Mesendoderm (in vitro differentiated cells): ENCODE measurements at regions not wholly inside any gene's neighbourhood (a gene's known extent, or its start where the extent isn't known, plus 50 kb on each side); places are given as distances from the start of the nearest gene placed in this dataset.

Source experiments
- DNase-seq: peaks from one replicate; pipeline ENCODE4 v3.0.0; 2013
- H2AK5ac ChIP-seq: 2 replicates; pipeline ENCODE4 v1.6.1; 2013; ENCODE audit warnings: low read length, inconsistent platforms
- H2BK120ac ChIP-seq: 2 replicates; pipeline ENCODE4 v1.6.1; 2013; ENCODE audit warnings: low read depth, mild to moderate bottlenecking, low read length, moderate library complexity, mixed read lengths
- H2BK15ac ChIP-seq: replicated peaks from 2 replicates; pipeline ENCODE4 v1.6.1; 2013; ENCODE audit warnings: low read depth, mild to moderate bottlenecking, moderate library complexity
- H2BK5ac ChIP-seq: 2 replicates; pipeline ENCODE4 v1.6.1; 2013; ENCODE audit warnings: low read length, inconsistent platforms
- H3K18ac ChIP-seq: 2 replicates; pipeline ENCODE4 v1.6.1; 2013; ENCODE audit warnings: mild to moderate bottlenecking, low read length, mixed read lengths
- H3K23ac ChIP-seq: one replicate; pipeline ENCODE4 v1.6.1; 2013; ENCODE audit warnings: low read length
- H3K27ac ChIP-seq: 2 replicates; pipeline ENCODE4 v1.5.1; 2013; ENCODE audit warnings: low read depth, mild to moderate bottlenecking, inconsistent platforms, low read length, moderate library complexity
- H3K27me3 ChIP-seq: 2 replicates; pipeline ENCODE4 v1.6.1; 2013; ENCODE audit warnings: low read length, control low read depth, mild to moderate bottlenecking, inconsistent platforms; ENCODE audit not compliant: insufficient read depth, poor library complexity
- H3K36me3 ChIP-seq: 2 replicates; pipeline ENCODE4 v1.6.1; 2013; ENCODE audit warnings: low read length, inconsistent platforms; ENCODE audit not compliant: control insufficient read depth, insufficient read depth
- H3K4ac ChIP-seq: one replicate; pipeline ENCODE4 v1.6.1; 2013; ENCODE audit warnings: low read depth, mild to moderate bottlenecking, low read length, moderate library complexity
- H3K4me1 ChIP-seq: 2 replicates; pipeline ENCODE4 v1.6.1; 2013; ENCODE audit warnings: low read depth, low read length, inconsistent platforms; ENCODE audit not compliant: control insufficient read depth
- H3K4me2 ChIP-seq: 2 replicates; pipeline ENCODE4 v1.6.1; 2013; ENCODE audit warnings: low read length
- H3K4me3 ChIP-seq: 2 replicates; pipeline ENCODE4 v1.5.1; 2013; ENCODE audit warnings: mild to moderate bottlenecking, low read length
- H3K56ac ChIP-seq: one replicate; pipeline ENCODE4 v1.6.1; 2013; ENCODE audit warnings: low read length
- H3K79me1 ChIP-seq: 2 replicates; pipeline ENCODE4 v1.6.1; 2013; ENCODE audit warnings: low read length, inconsistent platforms
- H3K79me2 ChIP-seq: 2 replicates; pipeline ENCODE4 v1.6.1; 2013; ENCODE audit warnings: mild to moderate bottlenecking, low read length; ENCODE audit not compliant: control insufficient read depth, insufficient read depth
- H3K9ac ChIP-seq: 2 replicates; pipeline ENCODE4 v1.6.1; 2013; ENCODE audit warnings: low read length, inconsistent platforms
- H4K5ac ChIP-seq: one replicate; pipeline ENCODE4 v1.6.1; 2013; ENCODE audit warnings: low read length
- H4K8ac ChIP-seq: one replicate; pipeline ENCODE4 v1.6.1; 2013; ENCODE audit warnings: low read depth, mild to moderate bottlenecking, control low read depth, low read length, moderate library complexity
- WGBS: extraction: QIAGEN DNeasy Blood & Tissue Kit; methylation state at CpG from one replicate; pipeline ENCODE4 v1.1.7; 2013; ENCODE audit warnings: low lambda C conversion rate, missing lambda C conversion rate; ENCODE audit not compliant: insufficient coverage; ENCODE audit errors: extremely low coverage; 5-methylcytosine and 5-hydroxymethylcytosine counted together

DNA sequence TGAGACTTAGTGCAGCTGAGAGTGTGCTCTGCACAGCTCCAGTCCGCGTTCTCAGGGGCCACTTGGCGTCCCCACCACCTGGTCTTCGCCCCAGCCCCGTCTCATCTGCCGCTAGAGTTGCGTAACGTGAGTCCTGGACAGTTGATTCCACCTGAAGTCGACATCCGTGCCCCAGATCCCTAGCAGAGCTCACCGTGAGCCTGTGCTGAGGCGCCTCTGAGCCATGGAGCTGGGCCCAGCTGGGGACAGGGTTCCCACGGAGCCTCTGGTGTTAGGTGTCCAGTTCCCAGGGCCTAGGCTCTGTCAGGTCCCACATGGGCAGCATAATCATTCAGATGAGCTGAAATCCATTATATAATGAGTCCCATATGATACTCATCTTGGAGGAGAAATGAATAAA lies 147.1 kb upstream of the SOX1 start:
- no CpG with 5 or more reads among the region's 13 CpGs for WGBS
- no peak overlapping the region for H3K4me2 ChIP-seq
- no peak overlapping the region for H4K5ac ChIP-seq
- no peak overlapping the region for H3K4ac ChIP-seq
- H3K36me3 ChIP-seq: no peaks in the 10 kb centered on the region
- H2AK5ac ChIP-seq: no peak overlapping the region
- H2BK5ac ChIP-seq: no peak overlapping the region
- no peaks in the 10 kb centered on the region for H3K79me2 ChIP-seq
- no peak for DNase-seq
- no peak overlapping the region for H3K9ac ChIP-seq
- H3K27ac ChIP-seq: no peak overlapping the region
- no peaks in the 10 kb centered on the region for H3K27me3 ChIP-seq
- H3K4me1 ChIP-seq: no peaks in the 10 kb centered on the region
- H4K8ac ChIP-seq: no peak overlapping the region
- H3K18ac ChIP-seq: no peak overlapping the region
- H2BK120ac ChIP-seq: no peak overlapping the region
- no peak overlapping the region for H3K23ac ChIP-seq
- H3K4me3 ChIP-seq: no peak overlapping the region
- H3K56ac ChIP-seq: peak overlapping the region; percentile 38
- H2BK15ac ChIP-seq: no peak overlapping the region
- H3K79me1 ChIP-seq: no peaks in the 10 kb centered on the region

DNA sequence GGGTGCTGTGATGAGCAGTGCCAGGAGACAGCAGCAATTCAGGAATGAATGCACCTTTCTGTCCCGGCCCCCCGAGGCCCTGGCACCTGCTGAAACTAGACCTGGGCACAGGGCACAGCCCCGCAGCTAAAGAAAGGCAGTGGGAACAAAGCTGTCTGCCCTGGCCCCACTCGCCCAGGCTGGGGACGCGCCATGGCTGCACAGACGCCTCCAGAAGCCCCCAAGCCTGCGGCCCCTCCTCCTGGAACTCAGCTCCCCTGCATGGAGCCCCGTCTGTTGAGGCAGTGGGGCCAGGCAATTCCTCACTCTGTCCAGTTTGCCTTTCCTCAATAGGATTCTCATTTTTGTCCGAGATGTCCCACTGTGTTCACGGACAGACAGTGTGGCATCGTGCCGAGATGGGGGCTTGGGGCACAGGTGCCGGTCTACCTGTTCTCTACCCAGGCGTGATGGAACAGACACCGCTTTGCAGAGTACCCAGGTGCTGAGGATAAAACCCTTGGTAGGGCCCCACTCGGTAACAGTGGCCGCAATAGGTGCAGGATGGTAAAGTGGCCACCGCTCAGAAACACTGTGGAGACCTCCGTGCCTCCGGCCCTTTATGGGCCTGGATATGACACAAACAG lies 146.5 kb upstream of the SOX1 start:
- Histone ChIP-seq H3K18ac (no peak overlapping the region), H2AK5ac (no peak overlapping the region), H3K4me2 (no peak overlapping the region), H4K8ac (no peak overlapping the region), H4K5ac (no peak overlapping the region), H2BK5ac (no peak overlapping the region), H3K27ac (no peak overlapping the region), H2BK120ac (no peak overlapping the region), H3K4me1 (no peaks in the 10 kb centered on the region), H3K36me3 (no peaks in the 10 kb centered on the region), H3K27me3 (no peaks in the 10 kb centered on the region), H3K9ac (no peak overlapping the region), H3K4me3 (no peak overlapping the region), H2BK15ac (no peak overlapping the region), H3K56ac (no peak overlapping the region), H3K4ac (no peak overlapping the region), H3K23ac (no peak overlapping the region), H3K79me1 (no peaks in the 10 kb centered on the region), H3K79me2 (no peaks in the 10 kb centered on the region)
- DNase-seq: no peak
- no CpG with 5 or more reads among the region's 21 CpGs for WGBS

DNA sequence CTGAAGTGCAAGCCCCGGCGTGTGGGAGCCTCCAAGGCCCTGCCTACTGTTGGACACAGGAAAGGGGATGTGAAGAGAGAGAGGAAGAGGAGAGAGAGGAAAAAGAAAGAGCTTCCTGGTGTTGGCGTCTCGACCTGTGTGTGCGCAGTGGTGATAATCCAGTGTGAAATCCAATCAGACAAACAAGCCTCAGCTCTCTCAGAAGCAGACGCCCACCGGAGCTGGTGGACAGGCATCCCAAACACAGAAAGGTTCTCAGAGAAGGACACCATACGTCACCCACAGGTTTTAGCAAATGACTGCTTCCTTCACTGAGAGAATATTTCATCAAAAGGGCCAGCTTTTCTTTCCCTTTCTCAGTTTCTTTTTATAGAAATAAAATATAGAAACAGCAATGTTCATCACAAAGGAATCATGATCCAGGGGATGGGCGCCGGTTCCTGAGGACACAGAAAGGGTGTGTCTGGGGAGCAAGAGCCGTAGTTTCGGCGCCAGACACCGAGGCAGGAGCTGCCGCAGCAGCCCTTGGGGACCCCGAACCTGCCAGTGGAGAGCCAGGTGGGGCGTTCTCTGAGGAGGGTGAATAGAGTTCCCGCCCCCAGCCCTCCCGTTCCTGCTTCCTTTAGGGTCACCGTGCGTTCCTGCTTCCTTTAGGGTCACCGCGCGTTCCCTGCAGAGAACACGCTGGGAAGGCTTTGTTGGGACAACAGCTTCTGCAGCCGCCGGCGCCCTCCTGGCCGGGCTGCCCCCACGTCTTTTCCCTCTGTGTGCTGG lies 145.8 kb upstream of the SOX1 start:
- no CpG with 5 or more reads among the region's 30 CpGs for WGBS
- Histone ChIP-seq H3K56ac (no peak overlapping the region), H2BK15ac (no peak overlapping the region)

DNA sequence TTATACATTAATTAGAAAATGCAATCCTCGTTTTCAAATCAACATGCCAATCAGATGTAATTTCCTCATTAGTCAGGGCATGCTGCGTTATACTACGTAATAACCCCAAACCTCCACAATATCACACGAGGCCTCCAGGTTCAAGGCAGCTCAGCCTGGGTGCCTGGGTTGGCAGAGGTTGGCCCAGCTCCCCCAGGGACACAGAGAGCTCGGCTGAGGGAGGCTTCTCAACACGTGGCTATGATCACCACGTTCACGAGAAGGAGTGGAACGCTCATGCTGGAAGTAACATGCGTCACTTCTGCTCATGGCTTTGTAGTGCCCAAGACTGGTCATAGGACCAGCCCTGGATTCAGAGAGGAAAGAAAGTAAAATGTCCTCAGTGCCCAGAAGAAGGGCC lies 144.9 kb upstream of the SOX1 start:
- Histone ChIP-seq H3K4me2 (no peak overlapping the region), H3K79me2 (no peaks in the 10 kb centered on the region), H4K5ac (no peak overlapping the region), H2BK120ac (no peak overlapping the region), H3K27me3 (no peaks in the 10 kb centered on the region), H2AK5ac (no peak overlapping the region), H3K4ac (no peak overlapping the region), H3K36me3 (no peaks in the 10 kb centered on the region), H3K27ac (no peak overlapping the region), H3K4me1 (no peaks in the 10 kb centered on the region), H4K8ac (no peak overlapping the region), H3K56ac (no peak overlapping the region), H2BK15ac (no peak overlapping the region), H3K4me3 (no peak overlapping the region), H3K23ac (no peak overlapping the region), H3K79me1 (no peaks in the 10 kb centered on the region), H3K18ac (no peak overlapping the region), H2BK5ac (no peak overlapping the region), H3K9ac (no peak overlapping the region)
- DNase-seq: no peak
- WGBS: no CpG with 5 or more reads among the region's 10 CpGs

More for the DNA sequence above, 145.8 kb upstream of the SOX1 start:
- no peak overlapping the region for H3K23ac ChIP-seq
- no peak overlapping the region for H4K8ac ChIP-seq
- H2AK5ac ChIP-seq: no peak overlapping the region
- H2BK5ac ChIP-seq: no peak overlapping the region
- H2BK120ac ChIP-seq: no peak overlapping the region
- no peak for DNase-seq
- H3K27ac ChIP-seq: no peak overlapping the region
- H3K4me2 ChIP-seq: no peak overlapping the region
- H3K4me3 ChIP-seq: no peak overlapping the region
- H3K4me1 ChIP-seq: no peaks in the 10 kb centered on the region
- H3K4ac ChIP-seq: no peak overlapping the region
- no peaks in the 10 kb centered on the region for H3K79me1 ChIP-seq
- no peaks in the 10 kb centered on the region for H3K79me2 ChIP-seq
- H3K36me3 ChIP-seq: no peaks in the 10 kb centered on the region
- no peak overlapping the region for H3K9ac ChIP-seq
- H3K27me3 ChIP-seq: no peaks in the 10 kb centered on the region
- no peak overlapping the region for H4K5ac ChIP-seq
- H3K18ac ChIP-seq: no peak overlapping the region

DNA sequence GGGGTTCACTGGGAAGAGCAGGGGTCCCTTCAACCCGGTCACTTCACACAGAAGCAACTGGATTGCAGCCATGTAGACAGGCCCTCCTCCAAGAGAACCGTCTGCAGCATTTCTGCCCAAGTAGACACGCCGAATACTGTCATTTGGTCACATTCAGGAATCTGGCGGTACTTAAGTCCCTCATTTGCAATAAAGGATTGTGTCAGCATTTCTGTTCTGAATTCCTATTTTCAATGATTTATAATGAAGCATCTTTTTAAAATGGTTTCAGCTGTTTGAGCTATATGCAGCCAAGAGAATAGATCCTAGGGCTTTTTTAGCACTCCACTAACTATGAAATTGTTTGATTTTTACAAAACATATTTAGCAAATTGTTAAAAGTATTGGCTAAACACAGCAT lies 143.5 kb upstream of the SOX1 start:
- H3K36me3 ChIP-seq: no peaks in the 10 kb centered on the region
- H3K18ac ChIP-seq: no peak overlapping the region
- H3K4me1 ChIP-seq: no peaks in the 10 kb centered on the region
- WGBS: no CpG with 5 or more reads among the region's 5 CpGs
- H2BK5ac ChIP-seq: no peak overlapping the region
- H2BK120ac ChIP-seq: no peak overlapping the region
- no peak overlapping the region for H4K8ac ChIP-seq
- H3K27ac ChIP-seq: no peak overlapping the region
- H3K27me3 ChIP-seq: no peaks in the 10 kb centered on the region
- no peak overlapping the region for H4K5ac ChIP-seq
- DNase-seq: no peak
- H3K9ac ChIP-seq: no peak overlapping the region
- no peak overlapping the region for H3K4me3 ChIP-seq
- no peak overlapping the region for H2AK5ac ChIP-seq
- H3K79me2 ChIP-seq: no peaks in the 10 kb centered on the region
- no peak overlapping the region for H3K23ac ChIP-seq
- no peak overlapping the region for H3K4ac ChIP-seq
- H3K79me1 ChIP-seq: no peaks in the 10 kb centered on the region
- no peak overlapping the region for H3K4me2 ChIP-seq
- H3K56ac ChIP-seq: no peak overlapping the region
- H2BK15ac ChIP-seq: no peak overlapping the region
